ENCODE measurements at regions not wholly inside any gene's neighbourhood (a gene's known extent, or its start where the extent isn't known, plus 50 kb on each side); places are given as distances from the start of the nearest gene placed in this dataset.

DNA sequence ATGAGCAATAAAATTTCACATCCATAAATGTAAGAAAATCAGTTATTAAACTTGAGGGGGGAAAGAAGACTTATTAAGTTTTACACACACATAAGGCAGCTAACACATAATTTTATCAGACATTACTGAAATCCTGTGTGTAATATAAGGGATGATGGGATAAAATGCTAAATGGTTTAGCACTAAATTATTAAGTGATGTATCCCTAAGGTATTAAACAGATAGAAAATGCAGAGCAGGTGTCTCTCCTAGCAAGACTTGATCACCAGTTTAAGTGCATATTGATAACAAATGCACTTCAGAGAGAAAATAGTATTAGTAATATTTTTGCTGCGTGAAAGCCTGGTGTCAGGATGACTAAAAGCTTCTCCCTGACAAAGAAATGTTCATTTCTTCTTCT, 172.8 kb upstream of the ZFP64 start:
- Histone ChIP-seq H3K4me1 (no peaks in the 10 kb centered on the region), H3K9me3 (no peaks in the 10 kb centered on the region), H3K36me3 (no peaks in the 10 kb centered on the region), H3K27me3 (no peaks in the 10 kb centered on the region), H3K27ac (no peak overlapping the region), H3K4me3 (no peak overlapping the region)
- DNase-seq, result no peak
- TF ChIP-seq, protein P1, sequence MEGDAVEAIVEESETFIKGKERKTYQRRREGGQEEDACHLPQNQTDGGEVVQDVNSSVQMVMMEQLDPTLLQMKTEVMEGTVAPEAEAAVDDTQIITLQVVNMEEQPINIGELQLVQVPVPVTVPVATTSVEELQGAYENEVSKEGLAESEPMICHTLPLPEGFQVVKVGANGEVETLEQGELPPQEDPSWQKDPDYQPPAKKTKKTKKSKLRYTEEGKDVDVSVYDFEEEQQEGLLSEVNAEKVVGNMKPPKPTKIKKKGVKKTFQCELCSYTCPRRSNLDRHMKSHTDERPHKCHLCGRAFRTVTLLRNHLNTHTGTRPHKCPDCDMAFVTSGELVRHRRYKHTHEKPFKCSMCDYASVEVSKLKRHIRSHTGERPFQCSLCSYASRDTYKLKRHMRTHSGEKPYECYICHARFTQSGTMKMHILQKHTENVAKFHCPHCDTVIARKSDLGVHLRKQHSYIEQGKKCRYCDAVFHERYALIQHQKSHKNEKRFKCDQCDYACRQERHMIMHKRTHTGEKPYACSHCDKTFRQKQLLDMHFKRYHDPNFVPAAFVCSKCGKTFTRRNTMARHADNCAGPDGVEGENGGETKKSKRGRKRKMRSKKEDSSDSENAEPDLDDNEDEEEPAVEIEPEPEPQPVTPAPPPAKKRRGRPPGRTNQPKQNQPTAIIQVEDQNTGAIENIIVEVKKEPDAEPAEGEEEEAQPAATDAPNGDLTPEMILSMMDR (IDR thresholded peaks at IDR 0.05), result no peak
- intact Hi-C loops (cut with DNase I; ENCODE audit: low total_unique reads), result no loop called here

DNA sequence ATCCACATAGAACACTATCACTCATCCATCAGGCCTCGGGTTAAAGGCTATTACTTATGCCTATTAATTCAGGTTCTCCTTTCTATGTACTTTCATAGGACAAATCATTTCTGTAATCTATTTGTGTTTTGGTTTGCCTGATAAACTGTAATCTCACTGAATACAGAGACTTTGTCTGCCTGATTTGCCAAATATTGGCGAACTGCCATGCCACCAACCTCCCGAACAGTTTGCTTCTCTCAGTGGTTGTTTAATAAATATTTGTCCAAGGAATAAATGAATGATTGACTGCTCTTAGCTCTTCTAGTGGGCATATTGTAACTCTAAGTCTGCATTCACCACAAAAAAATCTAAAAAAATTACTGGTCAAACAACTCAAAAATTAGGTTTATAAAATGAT, 170.1 kb upstream of the ZFP64 start:
- TF ChIP-seq, protein P1 (IDR thresholded peaks at IDR 0.05), result no peak
- intact Hi-C loops (cut with DNase I; ENCODE audit: low total_unique reads), result no loop called here

GRCh38 chr20:52349806-52350205, 158.2 kb upstream of the ZFP64 start:
- intact Hi-C loops (cut with DNase I; ENCODE audit: low total_unique reads), result no loop called here
- H3K27me3 ChIP-seq, result no peaks in the 10 kb centered on the region

More for the DNA sequence above, 170.1 kb upstream of the ZFP64 start:
- Histone ChIP-seq H3K36me3 (no peaks in the 10 kb centered on the region), H3K4me1 (no peaks in the 10 kb centered on the region), H3K9me3 (no peaks in the 10 kb centered on the region), H3K27me3 (no peaks in the 10 kb centered on the region), H3K4me3 (no peak overlapping the region), H3K27ac (no peak overlapping the region)
- DNase-seq, result no peak

DNA sequence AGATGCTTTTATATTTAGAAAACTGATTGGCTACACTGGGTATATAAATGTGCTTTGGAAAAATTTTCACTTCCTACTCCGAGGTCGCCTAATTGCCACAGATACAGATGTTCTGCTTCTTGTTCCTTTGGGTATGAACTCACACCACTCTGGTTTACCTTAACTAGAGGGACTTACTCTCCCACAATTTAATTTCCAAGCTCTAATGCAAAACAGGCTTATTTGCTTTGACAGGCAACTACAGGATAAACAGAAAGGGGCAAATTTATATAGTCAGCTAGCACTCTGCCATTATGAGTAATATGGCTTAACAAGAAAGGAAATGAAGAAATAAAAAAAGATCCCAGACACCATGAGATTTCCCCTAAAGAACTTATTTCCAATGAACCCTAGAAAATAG, 156.9 kb upstream of the ZFP64 start:
- H3K27me3 ChIP-seq, result no peaks in the 10 kb centered on the region
- no peak for DNase-seq
- no peaks in the 10 kb centered on the region for H3K9me3 ChIP-seq
- intact Hi-C loops (cut with DNase I; ENCODE audit: low total_unique reads), result no loop called here
- H3K4me1 ChIP-seq, result no peaks in the 10 kb centered on the region
- TF ChIP-seq, protein P1 (IDR thresholded peaks at IDR 0.05), result no peak
- no peaks in the 10 kb centered on the region for H3K36me3 ChIP-seq
- no peak overlapping the region for H3K27ac ChIP-seq
- no peak overlapping the region for H3K4me3 ChIP-seq

More at GRCh38 chr20:52349806-52350205, 158.2 kb upstream of the ZFP64 start:
- no peaks in the 10 kb centered on the region for H3K4me1 ChIP-seq
- TF ChIP-seq, protein P1 (IDR thresholded peaks at IDR 0.05), result no peak
- no peak for DNase-seq
- no peaks in the 10 kb centered on the region for H3K36me3 ChIP-seq
- no peak overlapping the region for H3K27ac ChIP-seq
- H3K4me3 ChIP-seq, result no peak overlapping the region
- H3K9me3 ChIP-seq, result no peaks in the 10 kb centered on the region

DNA sequence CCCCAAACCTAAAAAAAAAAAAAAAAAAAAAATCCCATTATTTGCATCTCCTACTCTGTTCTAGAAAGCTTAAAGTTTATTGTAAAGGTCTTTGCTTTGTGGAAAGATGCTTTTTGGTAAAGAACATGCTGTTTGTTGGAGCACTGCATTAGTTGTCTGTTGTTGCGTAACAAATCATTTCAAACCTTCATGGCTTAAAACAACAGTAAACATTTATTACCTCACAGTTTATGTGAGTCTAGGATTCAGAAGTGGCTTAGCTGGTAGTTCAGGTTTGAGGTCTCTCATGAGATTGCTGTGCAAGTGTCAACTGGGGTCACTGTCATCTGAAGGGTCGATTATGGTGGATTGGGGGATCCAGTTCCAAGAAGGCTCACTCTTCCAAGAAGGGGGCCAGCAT, 155.2 kb upstream of the ZFP64 start:
- DNase-seq, result no peak
- no peaks in the 10 kb centered on the region for H3K9me3 ChIP-seq
- TF ChIP-seq, protein P1 (IDR thresholded peaks at IDR 0.05), result no peak
- H3K36me3 ChIP-seq, result no peaks in the 10 kb centered on the region
- no peak overlapping the region for H3K4me3 ChIP-seq
- H3K27ac ChIP-seq, result no peak overlapping the region
- intact Hi-C loops (cut with DNase I; ENCODE audit: low total_unique reads), result no loop called here
- H3K27me3 ChIP-seq, result no peaks in the 10 kb centered on the region
- H3K4me1 ChIP-seq, result no peaks in the 10 kb centered on the region

- Histone ChIP-seq H3K4me1 (no peaks in the 10 kb centered on the region), H3K36me3 (no peaks in the 10 kb centered on the region), H3K27ac (no peak overlapping the region), H3K9me3 (no peaks in the 10 kb centered on the region), H3K27me3 (no peaks in the 10 kb centered on the region), H3K4me3 (no peak overlapping the region)
- no peak for DNase-seq
- TF ChIP-seq, protein P1 (IDR thresholded peaks at IDR 0.05), result no peak
- intact Hi-C loops (cut with DNase I; ENCODE audit: low total_unique reads), result no loop called here
Observed at GRCh38 chr20:52342913-52343312, 151.3 kb upstream of the ZFP64 start.

Data from tibial artery (tissue), 4 donors.